Motor neuron (in vitro differentiated cells): ENCODE measurements at regions not wholly inside any gene's neighbourhood (a gene's known extent, or its start where the extent isn't known, plus 50 kb on each side); places are given as distances from the start of the nearest gene placed in this dataset.

Experiments used
- ATAC-seq, 8 experiments: fragments of 200-7000 bp; cut with Tn5 transposase; replicated peaks in 6 of 8; 2 replicates each; pipeline ENCODE4 v1.8.0; 2021; ENCODE audit warnings: mild to moderate bottlenecking in 8 of 8, moderate library complexity in 8 of 8
- H3K27ac ChIP-seq, 2 donors: fragments of 250-450 bp; sonication (Bioruptor Pico); 2 replicates each; pipeline ENCODE4 v1.9.0; 2021; ENCODE audit warnings: antibody characterized with exemption in 2 of 2, mild to moderate bottlenecking in 2 of 2, moderate library complexity in 1 of 2
- H3K4me1 ChIP-seq, 2 donors: fragments of 250-450 bp; sonication (Bioruptor Pico); replicated peaks in 1 of 2; 2 replicates each; pipeline ENCODE4 v1.6.1; 2021; ENCODE audit warnings: antibody characterized with exemption in 2 of 2, mild to moderate bottlenecking in 2 of 2, moderate library complexity in 1 of 2
- H3K4me3 ChIP-seq, 5 donors: fragments of 250-450 bp; sonication (Bioruptor Pico); 2 replicates each; pipeline ENCODE4 v1.9.0; 2021; ENCODE audit warnings: antibody characterized with exemption in 5 of 5, mild to moderate bottlenecking in 5 of 5, moderate library complexity in 4 of 5
- WGBS, 10 experiments: fragments of 450-650 bp; shearing (Covaris generic); methylation state at CpG; one replicate each; pipeline ENCODE4 v1.0.0; 2022; 5-methylcytosine and 5-hydroxymethylcytosine counted together
- in situ Hi-C, 9 experiments: fragments of 400-800 bp; cut with MboI; loops; one replicate each; pipeline ENCODE4 v1.15.0; 2021; ENCODE audit warnings: low sequenced_read_pairs in 9 of 9, low pct_unique_long_range_greater_than_20kb in 2 of 9; ENCODE audit not compliant: unreplicated experiment in 9 of 9

- in situ Hi-C loops, result no loop called here
- peak in 1 of 8 experiments; percentile 80 for ATAC-seq
- H3K4me3 ChIP-seq, result no peak overlapping the region
- no peaks in the 10 kb centered on the region for H3K4me1 ChIP-seq
- H3K27ac ChIP-seq, result no peak overlapping the region
- WGBS, 10 experiments, result 20 to 94% (median 78%) methylated on average over 1 of the region's 1 CpG; no CpG with 5 or more reads in 4 of the 10 experiments
These were observed 101.5 kb upstream of the GHR start for GRCh38 chr5:42321785-42322184.

GRCh38 chr5:42337143-42337542 is 86.1 kb upstream of the GHR start:
- no peak for ATAC-seq

GRCh38 chr5:42337607-42338006 is 85.6 kb upstream of the GHR start:
- Histone ChIP-seq H3K27ac (no peak overlapping the region), H3K4me1 (no peaks in the 10 kb centered on the region), H3K4me3 (no peak overlapping the region)
- in situ Hi-C loops, result no loop called here
- ATAC-seq, result no peak
- 11 to 100% (median 96%) methylated on average over 1 to 3 of the region's 3 CpGs for WGBS, 10 experiments

More at GRCh38 chr5:42337143-42337542, 86.1 kb upstream of the GHR start:
- in situ Hi-C loops, result no loop called here
- Histone ChIP-seq H3K4me1 (no peaks in the 10 kb centered on the region), H3K4me3 (no peak overlapping the region), H3K27ac (no peak overlapping the region)
- 20 to 100% (median 57%) methylated on average over 1 to 2 of the region's 3 CpGs; no CpG with 5 or more reads in 6 of the 10 experiments for WGBS, 10 experiments

- ATAC-seq, result no peak
- in situ Hi-C loops, result no loop called here
- H3K27ac ChIP-seq, result no peak overlapping the region
- no peaks in the 10 kb centered on the region for H3K4me1 ChIP-seq
- 0 to 100% (median 65%) methylated on average over 1 of the region's 1 CpG; no CpG with 5 or more reads in 1 of the 10 experiments for WGBS, 10 experiments
- no peak overlapping the region for H3K4me3 ChIP-seq
These were observed 85.1 kb upstream of the GHR start for GRCh38 chr5:42338136-42338535.

- ATAC-seq, result no peak
- Histone ChIP-seq H3K4me1 (no peaks in the 10 kb centered on the region), H3K4me3 (no peak overlapping the region), H3K27ac (no peak overlapping the region)
- in situ Hi-C loops, result no loop called here
- WGBS, 10 experiments, result 0 to 100% (median 50%) methylated on average over 1 of the region's 1 CpG; no CpG with 5 or more reads in 2 of the 10 experiments
These were observed 74.1 kb upstream of the GHR start for GRCh38 chr5:42349163-42349562.

GRCh38 chr5:42351956-42352355 is 71.3 kb upstream of the GHR start:
- in situ Hi-C loops, result no loop called here
- WGBS, 10 experiments, result 33 to 100% (median 92%) methylated on average over 1 of the region's 1 CpG; no CpG with 5 or more reads in 2 of the 10 experiments
- Histone ChIP-seq H3K27ac (no peak overlapping the region), H3K4me1 (no peaks in the 10 kb centered on the region), H3K4me3 (no peak overlapping the region)
- ATAC-seq, result no peak

- in situ Hi-C loops, result no loop called here
- ATAC-seq, result peak in 1 of 8 experiments; percentile 58
- H3K4me1 ChIP-seq, result peaks cover 0 to 8% of the 10 kb centered on the region in 2 donors
- H3K27ac ChIP-seq, result no peak overlapping the region
- WGBS, 10 experiments, result 0 to 36% (median 12%) methylated on average over 1 to 2 of the region's 2 CpGs; no CpG with 5 or more reads in 2 of the 10 experiments
- H3K4me3 ChIP-seq, result no peak overlapping the region
These were observed 63.2 kb upstream of the GHR start for GRCh38 chr5:42360056-42360455.

- Histone ChIP-seq H3K4me3 (no peak overlapping the region), H3K4me1 (peaks cover 0 to 8% of the 10 kb centered on the region in 2 donors), H3K27ac (no peak overlapping the region)
- ATAC-seq, result peak in 1 of 8 experiments; percentile 41
- in situ Hi-C loops, result no loop called here
- WGBS, 10 experiments, result 0 to 47% (median 17%) methylated on average over 1 to 3 of the region's 3 CpGs; no CpG with 5 or more reads in 2 of the 10 experiments
These were observed 62.5 kb upstream of the GHR start for GRCh38 chr5:42360616-42361314.

- no peak for ATAC-seq
- 7 to 83% (median 28%) methylated on average over 2 to 3 of the region's 3 CpGs; no CpG with 5 or more reads in 1 of the 10 experiments for WGBS, 10 experiments
These were observed 61.9 kb upstream of the GHR start for GRCh38 chr5:42361315-42361688.

GRCh38 chr5:42366051-42366450 is 57.2 kb upstream of the GHR start:
- Histone ChIP-seq H3K27ac (no peak overlapping the region), H3K4me1 (no peaks in the 10 kb centered on the region), H3K4me3 (no peak overlapping the region)
- in situ Hi-C loops, result no loop called here
- ATAC-seq, result no peak
- WGBS, 10 experiments, result 0 to 100% (median 90%) methylated on average over 1 to 2 of the region's 2 CpGs; no CpG with 5 or more reads in 1 of the 10 experiments

More at GRCh38 chr5:42361315-42361688, 61.9 kb upstream of the GHR start:
- no peak overlapping the region for H3K4me3 ChIP-seq
- peaks cover 0 to 8% of the 10 kb centered on the region in 2 donors for H3K4me1 ChIP-seq
- in situ Hi-C loops, result no loop called here
- no peak overlapping the region for H3K27ac ChIP-seq
